Sigmoid colon (tissue), 4 donors: ENCODE measurements at regions not wholly inside any gene's neighbourhood (a gene's known extent, or its start where the extent isn't known, plus 50 kb on each side); places are given as distances from the start of the nearest gene placed in this dataset.

ENCODE experiments used
- CTCF ChIP-seq, 4 experiments: fragments of 450-650 bp in 3 of 4; fragments of 200-600 bp in 1 of 4; IDR thresholded peaks; one replicate each; pipeline ENCODE4 v1.5.1; 2016 to 2019; ENCODE audit warnings: antibody characterized with exemption in 4 of 4, mild to moderate bottlenecking in 3 of 4, moderate library complexity in 2 of 4
- EP300 ChIP-seq, 4 donors: sonication (generic); formaldehyde crosslinking; IDR thresholded peaks; one replicate each; pipeline ENCODE4 v1.6.1; 2017; ENCODE audit warnings: antibody characterized with exemption in 4 of 4
- POLR2A ChIP-seq, 2 donors: fragments of 450-650 bp; IDR thresholded peaks; one replicate each; pipeline ENCODE4 v1.6.1; 2016; ENCODE audit warnings: antibody characterized with exemption in 2 of 2, mild to moderate bottlenecking in 2 of 2, moderate library complexity in 2 of 2
- POLR2AphosphoS5 ChIP-seq, 4 donors: sonication (generic); formaldehyde crosslinking; IDR thresholded peaks; one replicate each; pipeline ENCODE4 v1.6.1; 2017; ENCODE audit warnings: antibody characterized with exemption in 4 of 4

- TF ChIP-seq CTCF (IDR thresholded peaks at IDR 0.05): no peak
- TF ChIP-seq POLR2A (IDR thresholded peaks at IDR 0.05): no peak
- TF ChIP-seq EP300 (IDR thresholded peaks at IDR 0.05): no peak
- no peak for TF ChIP-seq POLR2AphosphoS5 (IDR thresholded peaks at IDR 0.05)
These were observed 342.0 kb upstream of the IRX4 start for GRCh38 chr5:2224689-2225088.
